ENCODE measurements at regions not wholly inside any gene's neighbourhood (a gene's known extent, or its start where the extent isn't known, plus 50 kb on each side); places are given as distances from the start of the nearest gene placed in this dataset.

DNA sequence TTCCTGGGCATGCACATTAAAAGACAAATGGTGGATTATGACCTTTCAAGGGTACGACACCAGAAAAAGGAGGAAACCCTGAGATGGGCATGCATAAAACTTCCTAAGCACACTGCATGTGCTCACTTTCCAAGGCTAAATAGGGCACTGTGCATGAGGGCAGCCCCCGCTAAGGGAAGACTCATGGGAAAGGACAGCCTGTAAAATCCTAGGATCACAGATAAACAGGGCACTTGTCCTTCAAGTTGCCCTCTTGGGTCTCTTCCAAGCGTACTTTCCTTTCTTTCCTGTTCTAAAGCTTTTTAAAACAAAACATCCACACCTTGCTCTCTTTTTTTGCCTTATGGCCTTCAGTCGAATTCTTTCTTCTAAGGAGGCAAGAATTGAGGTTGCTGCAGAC lies 106.5 kb upstream of the SYNCRIP start:
- Histone ChIP-seq H3K9me3 (no peaks in the 10 kb centered on the region), H3K36me3 (ENCODE audit: insufficient read depth in 1 of 2, low read depth in 1 of 2) (no peaks in the 10 kb centered on the region), H3K4me1 (no peaks in the 10 kb centered on the region), H3K27me3 (ENCODE audit: insufficient read depth in 3 of 3, low read length in 2 of 3) (no peaks in the 10 kb centered on the region), H3K27ac (no peak overlapping the region), H3K4me3 (no peak overlapping the region)
- 71 to 85% (median 84%) methylated on average over 4 of the region's 4 CpGs for WGBS, 3 donors
- ATAC-seq: no peak
- no peak for DNase-seq
- intact Hi-C loops (cut with DNase I): no loop called here
- TF ChIP-seq, protein P1, sequence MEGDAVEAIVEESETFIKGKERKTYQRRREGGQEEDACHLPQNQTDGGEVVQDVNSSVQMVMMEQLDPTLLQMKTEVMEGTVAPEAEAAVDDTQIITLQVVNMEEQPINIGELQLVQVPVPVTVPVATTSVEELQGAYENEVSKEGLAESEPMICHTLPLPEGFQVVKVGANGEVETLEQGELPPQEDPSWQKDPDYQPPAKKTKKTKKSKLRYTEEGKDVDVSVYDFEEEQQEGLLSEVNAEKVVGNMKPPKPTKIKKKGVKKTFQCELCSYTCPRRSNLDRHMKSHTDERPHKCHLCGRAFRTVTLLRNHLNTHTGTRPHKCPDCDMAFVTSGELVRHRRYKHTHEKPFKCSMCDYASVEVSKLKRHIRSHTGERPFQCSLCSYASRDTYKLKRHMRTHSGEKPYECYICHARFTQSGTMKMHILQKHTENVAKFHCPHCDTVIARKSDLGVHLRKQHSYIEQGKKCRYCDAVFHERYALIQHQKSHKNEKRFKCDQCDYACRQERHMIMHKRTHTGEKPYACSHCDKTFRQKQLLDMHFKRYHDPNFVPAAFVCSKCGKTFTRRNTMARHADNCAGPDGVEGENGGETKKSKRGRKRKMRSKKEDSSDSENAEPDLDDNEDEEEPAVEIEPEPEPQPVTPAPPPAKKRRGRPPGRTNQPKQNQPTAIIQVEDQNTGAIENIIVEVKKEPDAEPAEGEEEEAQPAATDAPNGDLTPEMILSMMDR (IDR thresholded peaks at IDR 0.05): no peak

DNA sequence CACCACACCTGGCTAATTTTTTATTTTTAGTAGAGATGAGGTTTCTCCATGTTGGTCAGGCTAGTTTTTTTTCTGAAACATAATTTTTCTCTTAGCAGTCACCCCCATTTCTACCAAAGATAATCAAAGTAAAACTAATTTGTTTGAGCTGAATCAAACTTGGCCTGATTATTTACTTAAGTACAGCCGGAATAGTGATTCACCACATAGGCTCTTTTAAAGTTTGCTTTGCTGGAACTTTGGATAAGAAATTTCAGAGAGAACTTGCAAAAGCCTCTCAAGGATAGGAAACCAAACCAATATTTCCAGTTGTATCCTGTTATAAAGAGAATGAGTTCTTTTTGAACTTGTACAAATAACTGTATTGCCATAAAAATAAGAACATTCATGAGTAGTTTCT lies 105.0 kb upstream of the SYNCRIP start:
- intact Hi-C loops (cut with DNase I): no loop called here
- TF ChIP-seq, protein P1 (IDR thresholded peaks at IDR 0.05): no peak

DNA sequence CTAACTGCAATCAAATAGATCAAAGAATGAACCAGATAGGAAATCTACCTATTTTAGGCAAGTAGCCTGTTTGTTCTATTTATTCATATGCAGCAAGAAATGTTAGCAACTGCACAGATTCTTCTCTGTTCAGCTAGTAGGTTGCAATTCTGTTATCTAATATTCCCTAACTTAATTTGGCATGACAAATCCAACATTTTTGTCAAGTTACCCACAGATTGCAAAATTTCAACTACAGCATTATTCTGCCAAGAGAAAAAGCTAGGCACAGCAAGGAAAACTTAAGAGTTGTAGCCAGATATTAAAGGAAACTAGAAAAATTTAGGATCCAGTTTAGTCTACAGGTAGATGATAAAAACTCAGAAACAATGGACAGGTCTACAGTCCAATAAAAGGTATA lies 104.4 kb upstream of the SYNCRIP start:
- H3K9me3 ChIP-seq: peaks cover 3% of the 10 kb centered on the region
- no peaks in the 10 kb centered on the region for H3K36me3 ChIP-seq (ENCODE audit: insufficient read depth in 1 of 2, low read depth in 1 of 2)
- TF ChIP-seq, protein P1 (IDR thresholded peaks at IDR 0.05): no peak
- no peaks in the 10 kb centered on the region for H3K4me1 ChIP-seq
- intact Hi-C loops (cut with DNase I): no loop called here
- no peaks in the 10 kb centered on the region for H3K27me3 ChIP-seq (ENCODE audit: insufficient read depth in 3 of 3, low read length in 2 of 3)
- no peak overlapping the region for H3K4me3 ChIP-seq
- ATAC-seq (no peak), DNase-seq (no peak)
- no peak overlapping the region for H3K27ac ChIP-seq

More for the DNA sequence above, 105.0 kb upstream of the SYNCRIP start:
- H3K4me1 ChIP-seq: no peaks in the 10 kb centered on the region
- H3K27ac ChIP-seq: no peak overlapping the region
- DNase-seq (no peak), ATAC-seq (no peak)
- 46 to 80% (median 58%) methylated on average over 1 of the region's 1 CpG for WGBS, 3 donors
- H3K36me3 ChIP-seq (ENCODE audit: insufficient read depth in 1 of 2, low read depth in 1 of 2): no peaks in the 10 kb centered on the region
- no peak overlapping the region for H3K4me3 ChIP-seq
- H3K9me3 ChIP-seq: no peaks in the 10 kb centered on the region
- H3K27me3 ChIP-seq (ENCODE audit: insufficient read depth in 3 of 3, low read length in 2 of 3): no peaks in the 10 kb centered on the region

DNA sequence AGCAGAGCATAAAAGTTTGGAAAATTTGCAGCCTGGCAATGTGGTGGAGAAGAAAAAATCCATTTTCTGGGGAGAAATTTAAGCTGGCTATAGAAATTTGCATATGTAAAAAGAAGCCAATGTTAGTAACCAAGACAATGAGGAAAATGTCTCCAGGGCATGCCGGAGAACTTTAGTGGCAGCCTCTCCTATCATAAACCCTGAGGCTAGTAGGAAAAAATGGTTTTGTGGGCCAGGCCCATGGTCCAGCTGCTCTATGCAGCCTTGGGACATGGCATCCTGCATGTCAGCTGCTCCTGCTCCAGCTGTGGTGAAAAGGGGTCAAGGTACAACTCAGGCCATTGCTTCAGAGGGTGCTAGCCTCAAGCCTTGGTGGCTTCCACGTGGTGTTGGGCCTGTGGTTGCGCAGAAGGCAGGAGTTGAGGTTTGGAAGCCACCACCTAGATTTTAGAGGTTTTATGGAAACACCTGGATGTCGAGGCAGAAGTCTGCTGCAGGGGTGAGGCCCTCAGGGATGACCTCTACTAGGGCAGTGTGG lies 101.8 kb upstream of the SYNCRIP start:
- DNase-seq (peak in 1 of 2 donors; percentile 16), ATAC-seq (no peak)
- intact Hi-C loops (cut with DNase I): no loop called here
- Histone ChIP-seq H3K27me3 (ENCODE audit: insufficient read depth in 3 of 3, low read length in 2 of 3) (no peaks in the 10 kb centered on the region), H3K36me3 (ENCODE audit: insufficient read depth in 1 of 2, low read depth in 1 of 2) (no peaks in the 10 kb centered on the region), H3K4me3 (no peak overlapping the region), H3K9me3 (peaks cover 3% of the 10 kb centered on the region), H3K4me1 (no peaks in the 10 kb centered on the region), H3K27ac (no peak overlapping the region)
- WGBS, 3 donors: 79 to 82% (median 81%) methylated on average over 4 of the region's 4 CpGs
- TF ChIP-seq, protein P1 (IDR thresholded peaks at IDR 0.05): no peak

DNA sequence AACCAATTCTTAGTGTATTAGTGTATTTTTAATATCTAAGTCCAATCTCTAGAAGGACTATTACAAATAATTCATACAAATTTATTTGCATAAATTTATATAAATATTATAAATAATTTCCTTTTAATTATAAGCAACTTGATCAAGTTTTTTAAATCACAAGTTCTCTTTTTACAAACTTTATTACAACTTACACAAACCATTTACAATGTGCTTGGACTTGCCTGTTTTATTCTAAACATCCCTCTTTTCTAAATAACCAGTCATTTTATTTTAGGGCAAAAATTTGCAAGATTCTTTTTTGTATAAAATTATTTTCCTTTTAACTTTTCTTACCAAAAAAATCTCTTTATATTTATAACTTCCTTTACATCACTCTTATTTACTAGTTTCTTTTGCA lies 83.5 kb upstream of the SYNCRIP start:
- intact Hi-C loops (cut with DNase I): no loop called here
- Histone ChIP-seq H3K9me3 (no peaks in the 10 kb centered on the region), H3K27me3 (ENCODE audit: insufficient read depth in 3 of 3, low read length in 2 of 3) (no peaks in the 10 kb centered on the region), H3K27ac (no peak overlapping the region), H3K4me1 (peaks cover 6% of the 10 kb centered on the region), H3K36me3 (ENCODE audit: insufficient read depth in 1 of 2, low read depth in 1 of 2) (no peaks in the 10 kb centered on the region), H3K4me3 (no peak overlapping the region)
- TF ChIP-seq, protein P1 (IDR thresholded peaks at IDR 0.05): no peak
- ATAC-seq: no peak
- DNase-seq: no peak

All from psoas muscle (tissue), 7 donors.